Heart right ventricle (tissue), 16 donors: ENCODE measurements at regions not wholly inside any gene's neighbourhood (a gene's known extent, or its start where the extent isn't known, plus 50 kb on each side); places are given as distances from the start of the nearest gene placed in this dataset.

Experiments used
- ATAC-seq, 8 donors: fragments of 200-7000 bp; cut with Tn5 transposase; one replicate each; pipeline ENCODE4 v1.9.1; 2020; ENCODE audit warnings: mild to moderate bottlenecking in 8 of 8, moderate library complexity in 8 of 8, moderate number of reproducible peaks in 1 of 8
- DNase-seq, 2 donors: peaks; one replicate each; pipeline ENCODE4 v3.0.0-alpha.2; 2020
- H3K27ac ChIP-seq, 10 donors: fragments of 200-600 bp; sonication (generic) in 2 of 10; one replicate each; pipeline versions ENCODE4 v1.5.0 to v1.8.0; 2020 to 2022; ENCODE audit warnings: mild to moderate bottlenecking in 3 of 10
- H3K27me3 ChIP-seq, 7 donors: fragments of 200-600 bp; one replicate each; pipeline ENCODE4 v1.8.0; 2021 to 2022; ENCODE audit warnings: mild to moderate bottlenecking in 2 of 7
- H3K36me3 ChIP-seq, 9 donors: fragments of 200-600 bp; sonication (generic) in 1 of 9; one replicate each; pipeline versions ENCODE4 v1.5.0 to v1.8.0; 2020 to 2022; ENCODE audit warnings: mild to moderate bottlenecking in 2 of 9
- H3K4me1 ChIP-seq, 9 donors: fragments of 200-600 bp; sonication (generic) in 1 of 9; one replicate each; pipeline versions ENCODE4 v1.5.0 to v1.8.0; 2020 to 2022; ENCODE audit warnings: mild to moderate bottlenecking in 4 of 9
- H3K4me3 ChIP-seq, 10 donors: fragments of 200-600 bp; sonication (generic) in 2 of 10; one replicate each; pipeline versions ENCODE4 v1.5.0 to v1.8.0; 2020 to 2022; ENCODE audit warnings: mild to moderate bottlenecking in 7 of 10, moderate library complexity in 2 of 10
- H3K9me3 ChIP-seq, 11 donors: fragments of 200-600 bp in 10 of 11; sonication (generic) in 2 of 11; one replicate each; pipeline versions ENCODE4 v1.5.0 to v1.8.0; 2013 to 2022; ENCODE audit warnings: mild to moderate bottlenecking in 2 of 11, control low read depth in 1 of 11, moderate library complexity in 1 of 11
- WGBS, 2 donors: extraction: QIAGEN DNeasy Blood & Tissue Kit; methylation state at CpG; one replicate each; pipeline ENCODE4 v1.1.7; 2013; ENCODE audit warnings: inconsistent platforms in 1 of 2; 5-methylcytosine and 5-hydroxymethylcytosine counted together
- intact Hi-C, 10 donors: fragments of 100-400 bp; cut with DNase I; formaldehyde crosslinking; loops; one replicate each; pipeline versions ENCODE4 v1.11.1 to v1.14.2; 2022
- TF ChIP-seq, protein P1 (sequence below), 9 donors: fragments of 200-600 bp; sonication (generic) in 2 of 9; IDR thresholded peaks; one replicate each; pipeline versions ENCODE4 v1.5.0 to v1.8.0; 2021 to 2022; ENCODE audit warnings: antibody characterized with exemption in 9 of 9, mild to moderate bottlenecking in 5 of 9, moderate library complexity in 1 of 9
- donor health status: Arrhythmogenic right ventricular cardiomyopathy.
- donor health status: ischemic (EF 13 %, LVEDD 7.1; RV severe dilation, severe dysfunction).
- donor health status: healthy with polysubstance abuse.
- donor health status: DM: no; HTN: yes; CAD: no.
- donor health status: DM: no; HTN: no; CAD: no.
- donor health status: ischemic (EF 25% LVEDD 6.9; RV normal size, moderate dysfunction).
- donor health status: ischemic (EF 25% LVEDD 5.7; RV mildly dilated, moderate dysfunction).
- donor health status: healthy.
- donor health status: DM: yes; HTN: yes; CAD: no.
- donor health status: Ischemic cardiomyopathy.
- donor health status: ischemic (EF 35%, LVEDD 5.7; RV mildly dilated, moderate dysfunction).
- donor health status: nonischemic (EF 11% LVEDD 7.7; RV severe dilation, severe dysfunction).
- donor health status: DM: yes; HTN: yes; CAD: no.
- donor health status: PGD.
- donor health status: ischemic (EF 29% LVEDD 5.4; RV normal size, mild dysfunction).
- donor health status: nonischemic (EF 23%, LVEDD 6.1; RV moderate dilation, normal function).

DNA sequence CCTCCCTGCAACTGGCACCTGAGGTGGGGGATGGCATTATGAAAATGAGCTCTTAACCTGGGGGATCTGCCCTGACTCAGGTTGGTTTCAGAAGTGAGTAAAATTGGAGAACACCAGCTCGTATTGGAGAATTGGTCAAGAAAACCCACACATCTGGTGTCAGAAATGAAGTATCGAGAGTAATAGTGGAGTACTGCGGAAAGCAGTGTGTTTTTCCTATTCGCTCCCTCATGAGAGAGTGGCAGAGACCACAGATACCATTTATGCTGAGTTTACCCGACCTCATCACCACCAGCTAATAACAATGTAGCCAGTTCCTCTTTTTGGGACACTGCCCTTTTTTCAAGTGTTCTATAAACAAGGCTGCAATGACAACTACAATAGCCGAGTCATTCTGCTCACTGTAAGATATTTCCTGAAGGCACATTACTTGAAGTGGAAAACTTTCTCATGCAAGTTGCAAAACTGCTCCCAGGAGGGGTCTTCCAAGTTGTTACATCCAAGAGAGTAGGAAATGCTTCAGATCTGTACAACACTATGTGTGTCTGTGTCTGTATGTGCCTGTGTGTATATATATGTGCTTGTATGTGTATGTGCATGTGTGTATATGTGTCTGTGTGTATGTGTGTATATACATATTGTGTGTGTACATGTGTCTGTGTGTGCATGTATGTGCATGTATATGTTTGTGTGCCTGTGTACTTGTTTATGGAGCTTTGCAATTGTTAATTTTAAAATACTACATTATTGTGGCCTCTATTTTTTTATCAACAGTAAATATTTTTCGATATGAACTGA, 106.0 kb upstream of the CST7 start:
- Histone ChIP-seq H3K36me3 (no peaks in the 10 kb centered on the region), H3K27me3 (peaks cover 0 to 16% (median 7%) of the 10 kb centered on the region in 7 donors), H3K4me3 (no peak overlapping the region), H3K9me3 (peaks cover 0 to 29% (median 0%) of the 10 kb centered on the region in 11 donors), H3K27ac (no peak overlapping the region), H3K4me1 (peaks cover 0 to 3% (median 0%) of the 10 kb centered on the region in 9 donors)
- DNase-seq (no peak), ATAC-seq (no peak)
- 61% methylated on average over 7 of the region's 7 CpGs for WGBS, 2 donors
- intact Hi-C loops = no loop called here
- TF ChIP-seq, protein P1, sequence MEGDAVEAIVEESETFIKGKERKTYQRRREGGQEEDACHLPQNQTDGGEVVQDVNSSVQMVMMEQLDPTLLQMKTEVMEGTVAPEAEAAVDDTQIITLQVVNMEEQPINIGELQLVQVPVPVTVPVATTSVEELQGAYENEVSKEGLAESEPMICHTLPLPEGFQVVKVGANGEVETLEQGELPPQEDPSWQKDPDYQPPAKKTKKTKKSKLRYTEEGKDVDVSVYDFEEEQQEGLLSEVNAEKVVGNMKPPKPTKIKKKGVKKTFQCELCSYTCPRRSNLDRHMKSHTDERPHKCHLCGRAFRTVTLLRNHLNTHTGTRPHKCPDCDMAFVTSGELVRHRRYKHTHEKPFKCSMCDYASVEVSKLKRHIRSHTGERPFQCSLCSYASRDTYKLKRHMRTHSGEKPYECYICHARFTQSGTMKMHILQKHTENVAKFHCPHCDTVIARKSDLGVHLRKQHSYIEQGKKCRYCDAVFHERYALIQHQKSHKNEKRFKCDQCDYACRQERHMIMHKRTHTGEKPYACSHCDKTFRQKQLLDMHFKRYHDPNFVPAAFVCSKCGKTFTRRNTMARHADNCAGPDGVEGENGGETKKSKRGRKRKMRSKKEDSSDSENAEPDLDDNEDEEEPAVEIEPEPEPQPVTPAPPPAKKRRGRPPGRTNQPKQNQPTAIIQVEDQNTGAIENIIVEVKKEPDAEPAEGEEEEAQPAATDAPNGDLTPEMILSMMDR (IDR thresholded peaks at IDR 0.05) = no peak

DNA sequence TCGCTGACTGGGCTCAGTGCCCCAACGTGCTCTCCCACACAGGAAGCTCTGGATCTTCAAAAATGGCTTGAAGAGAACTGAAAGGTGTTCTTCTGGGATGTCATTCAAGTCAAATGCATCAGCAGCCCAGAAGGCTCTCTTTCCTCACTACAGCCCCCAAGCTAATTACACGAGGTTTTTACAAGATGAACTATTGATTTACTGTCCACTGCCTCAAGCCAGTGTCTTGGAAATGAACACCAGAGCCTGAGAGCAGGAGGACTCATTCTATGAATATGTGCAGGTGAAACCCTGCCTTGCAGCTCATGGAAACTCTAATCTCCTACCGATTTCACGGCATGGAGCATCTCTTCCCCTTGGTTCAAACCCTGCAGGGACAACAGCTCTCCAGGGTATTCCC, 98.9 kb upstream of the CST7 start:
- Histone ChIP-seq H3K9me3 (peaks cover 0 to 52% (median 8%) of the 10 kb centered on the region in 11 donors), H3K36me3 (no peaks in the 10 kb centered on the region), H3K27me3 (peaks cover 0 to 8% (median 5%) of the 10 kb centered on the region in 7 donors), H3K4me1 (no peaks in the 10 kb centered on the region), H3K27ac (no peak overlapping the region), H3K4me3 (no peak overlapping the region)
- no peak for ATAC-seq
- TF ChIP-seq, protein P1 (IDR thresholded peaks at IDR 0.05) = no peak
- intact Hi-C loops = loop anchor here in 1 of 10 donors (10.0 kb wide), 1 partner anchor 55 kb away; no protein-coding TSS in a partner anchor
- WGBS, 2 donors = 70 to 77% methylated on average over 5 of the region's 5 CpGs
- DNase-seq = no peak

DNA sequence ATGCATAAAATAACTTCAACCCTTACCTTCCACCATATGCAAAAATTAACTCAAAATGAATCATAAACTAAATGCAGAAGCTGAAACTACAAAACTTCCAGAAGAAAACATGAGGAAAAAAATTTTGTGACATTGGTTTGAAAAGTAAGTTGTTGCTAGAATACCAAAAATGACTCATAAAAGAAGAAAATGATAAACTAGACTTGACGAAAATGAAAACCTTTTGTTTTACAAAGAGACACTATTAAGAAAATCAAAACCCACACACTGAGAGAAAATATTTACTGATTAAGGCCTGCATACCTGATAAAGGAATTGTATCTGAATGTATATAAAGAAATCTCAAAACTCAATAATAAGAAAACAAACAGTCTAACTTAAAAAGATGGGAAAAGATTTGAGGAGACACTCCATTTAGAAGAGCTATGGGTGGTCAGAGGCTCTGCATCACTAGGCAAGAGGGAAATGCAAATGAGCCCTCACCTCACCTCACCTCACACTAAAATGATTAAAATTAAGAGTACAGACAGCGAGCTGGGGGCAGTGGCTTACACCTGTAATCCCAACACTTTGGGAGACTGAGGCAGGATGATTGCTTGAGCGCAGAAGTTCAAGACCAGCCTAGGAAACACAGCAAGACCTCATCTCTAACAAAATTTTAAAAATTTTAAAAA, 97.6 kb upstream of the CST7 start:
- TF ChIP-seq, protein P1 (IDR thresholded peaks at IDR 0.05) = no peak
- H3K4me3 ChIP-seq = no peak overlapping the region
- no peaks in the 10 kb centered on the region for H3K4me1 ChIP-seq
- peaks cover 0 to 8% (median 5%) of the 10 kb centered on the region in 7 donors for H3K27me3 ChIP-seq
- 82 to 85% methylated on average over 3 of the region's 3 CpGs for WGBS, 2 donors
- H3K36me3 ChIP-seq = no peaks in the 10 kb centered on the region
- DNase-seq (no peak), ATAC-seq (no peak)
- peaks cover 0 to 41% (median 8%) of the 10 kb centered on the region in 11 donors for H3K9me3 ChIP-seq
- H3K27ac ChIP-seq = no peak overlapping the region
- intact Hi-C loops = loop anchor here in 1 of 10 donors (10.0 kb wide), 1 partner anchor 57 kb away; no protein-coding TSS in a partner anchor

DNA sequence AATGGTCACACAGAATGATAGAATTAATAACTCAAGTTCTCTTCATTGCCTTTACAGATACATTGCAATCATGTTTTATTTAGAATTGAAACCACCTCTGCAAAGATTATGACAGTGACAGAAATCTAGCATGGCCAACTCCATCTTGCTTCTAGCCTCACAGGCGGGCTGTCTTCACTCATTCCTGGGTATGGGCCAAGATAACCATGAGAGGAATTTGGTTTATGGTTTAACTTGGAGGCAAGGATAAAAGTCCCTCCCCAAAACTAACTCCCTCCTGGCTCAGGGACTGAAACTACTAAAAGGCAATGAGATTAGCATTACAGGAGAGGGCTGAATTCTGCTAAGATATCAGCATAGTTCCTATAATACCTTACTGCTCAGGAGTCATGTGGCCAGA, 95.2 kb upstream of the CST7 start:
- Histone ChIP-seq H3K9me3 (peaks cover 0 to 36% (median 9%) of the 10 kb centered on the region in 11 donors), H3K27ac (no peak overlapping the region), H3K36me3 (no peaks in the 10 kb centered on the region), H3K4me1 (no peaks in the 10 kb centered on the region), H3K27me3 (peaks cover 0 to 8% (median 5%) of the 10 kb centered on the region in 7 donors), H3K4me3 (no peak overlapping the region)
- intact Hi-C loops = loop anchor here in 1 of 10 donors (10.0 kb wide), 1 partner anchor 59 kb away; no protein-coding TSS in a partner anchor
- WGBS, 2 donors = 35 to 55% methylated on average over 1 of the region's 1 CpG
- DNase-seq (no peak), ATAC-seq (no peak)
- TF ChIP-seq, protein P1 (IDR thresholded peaks at IDR 0.05) = no peak
